Left lung (tissue), 4 donors: ENCODE measurements at regions not wholly inside any gene's neighbourhood (a gene's known extent, or its start where the extent isn't known, plus 50 kb on each side); places are given as distances from the start of the nearest gene placed in this dataset.

Experiments
- ATAC-seq: fragments of 200-7000 bp; cut with Tn5 transposase; one replicate; pipeline ENCODE4 v1.9.1; 2020; ENCODE audit warnings: moderate library complexity
- DNase-seq, 4 donors: peaks; one replicate each; pipeline ENCODE4 v3.0.0-alpha.2; 2013 to 2020
- H3K27ac ChIP-seq, 2 donors: fragments of 200-600 bp; sonication (generic) in 1 of 2; one replicate each; pipeline versions ENCODE4 v1.5.0 to v1.8.0; 2020 to 2021
- H3K27me3 ChIP-seq, 2 donors: fragments of 200-600 bp; sonication (generic) in 1 of 2; one replicate each; pipeline versions ENCODE4 v1.5.0 to v1.8.0; 2020 to 2021
- H3K36me3 ChIP-seq, 2 donors: fragments of 200-600 bp; sonication (generic) in 1 of 2; one replicate each; pipeline versions ENCODE4 v1.5.0 to v1.8.0; 2020 to 2021
- H3K4me1 ChIP-seq, 2 donors: fragments of 200-600 bp; one replicate each; pipeline ENCODE4 v1.8.0; 2021
- H3K4me3 ChIP-seq, 2 donors: fragments of 200-600 bp; sonication (generic) in 1 of 2; one replicate each; pipeline versions ENCODE4 v1.5.0 to v1.8.0; 2020 to 2021; ENCODE audit warnings: mild to moderate bottlenecking in 1 of 2
- H3K9me3 ChIP-seq, 2 donors: fragments of 200-600 bp; sonication (generic) in 1 of 2; one replicate each; pipeline versions ENCODE4 v1.5.0 to v1.8.0; 2020 to 2021
- intact Hi-C, 2 donors: fragments of 100-400 bp; cut with DNase I; formaldehyde crosslinking; loops; one replicate each; pipeline versions ENCODE4 v1.11.2 to v1.14.2; 2022
- TF ChIP-seq, protein P1 (sequence below), 2 donors: fragments of 200-600 bp; sonication (generic) in 1 of 2; IDR thresholded peaks; one replicate each; pipeline versions ENCODE4 v1.5.0 to v1.8.0; 2021; ENCODE audit warnings: antibody characterized with exemption in 2 of 2
- donor health status: DM: no; HTN: yes; CAD: no.
- donor health status: DM: no; HTN: no; CAD: no.

DNA sequence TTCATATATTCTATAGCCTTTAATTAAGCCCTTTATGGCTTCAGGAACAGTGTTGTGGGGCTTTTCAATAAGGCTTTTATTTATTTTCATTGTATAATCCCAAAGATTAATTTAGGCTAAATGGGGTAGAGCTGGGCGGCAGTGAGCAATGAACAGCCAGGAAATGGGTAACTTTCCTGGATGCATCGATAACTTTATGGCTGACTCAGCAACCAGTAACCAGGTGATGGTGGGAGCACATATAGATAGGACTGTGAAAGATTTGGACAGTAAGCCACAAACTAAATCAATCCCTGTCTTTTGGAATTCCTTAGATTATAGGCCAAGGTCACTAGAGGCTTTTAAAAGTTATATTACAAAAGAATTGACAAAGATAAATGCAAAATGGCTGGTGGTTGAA lies 1260.6 kb upstream of the CELF4 start:
- DNase-seq (no peak), ATAC-seq (no peak)
- H3K4me3 ChIP-seq: no peak overlapping the region
- no peaks in the 10 kb centered on the region for H3K27me3 ChIP-seq
- no peaks in the 10 kb centered on the region for H3K36me3 ChIP-seq
- H3K27ac ChIP-seq: no peak overlapping the region
- TF ChIP-seq, protein P1, sequence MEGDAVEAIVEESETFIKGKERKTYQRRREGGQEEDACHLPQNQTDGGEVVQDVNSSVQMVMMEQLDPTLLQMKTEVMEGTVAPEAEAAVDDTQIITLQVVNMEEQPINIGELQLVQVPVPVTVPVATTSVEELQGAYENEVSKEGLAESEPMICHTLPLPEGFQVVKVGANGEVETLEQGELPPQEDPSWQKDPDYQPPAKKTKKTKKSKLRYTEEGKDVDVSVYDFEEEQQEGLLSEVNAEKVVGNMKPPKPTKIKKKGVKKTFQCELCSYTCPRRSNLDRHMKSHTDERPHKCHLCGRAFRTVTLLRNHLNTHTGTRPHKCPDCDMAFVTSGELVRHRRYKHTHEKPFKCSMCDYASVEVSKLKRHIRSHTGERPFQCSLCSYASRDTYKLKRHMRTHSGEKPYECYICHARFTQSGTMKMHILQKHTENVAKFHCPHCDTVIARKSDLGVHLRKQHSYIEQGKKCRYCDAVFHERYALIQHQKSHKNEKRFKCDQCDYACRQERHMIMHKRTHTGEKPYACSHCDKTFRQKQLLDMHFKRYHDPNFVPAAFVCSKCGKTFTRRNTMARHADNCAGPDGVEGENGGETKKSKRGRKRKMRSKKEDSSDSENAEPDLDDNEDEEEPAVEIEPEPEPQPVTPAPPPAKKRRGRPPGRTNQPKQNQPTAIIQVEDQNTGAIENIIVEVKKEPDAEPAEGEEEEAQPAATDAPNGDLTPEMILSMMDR (IDR thresholded peaks at IDR 0.05): no peak
- intact Hi-C loops: no loop called here
- H3K9me3 ChIP-seq: no peaks in the 10 kb centered on the region
- no peaks in the 10 kb centered on the region for H3K4me1 ChIP-seq

DNA sequence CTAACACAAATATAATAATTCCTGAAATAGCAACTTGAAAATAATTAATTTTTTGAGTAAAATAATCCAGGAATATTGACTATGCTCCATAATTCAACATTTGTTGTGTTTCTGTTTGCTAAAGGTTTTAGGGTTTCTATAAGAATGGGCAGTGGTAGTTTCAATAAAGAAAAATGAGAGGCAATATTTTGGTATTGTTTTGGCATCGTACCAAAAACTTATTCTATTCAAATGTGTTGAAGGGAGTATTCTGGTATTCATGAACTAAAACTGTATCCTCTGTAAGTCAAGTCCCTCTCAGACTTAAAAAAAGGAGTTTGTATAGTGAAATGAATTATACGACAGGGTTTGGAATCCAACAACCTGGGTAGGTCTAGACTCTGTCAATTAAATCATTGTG lies 1245.6 kb upstream of the CELF4 start:
- no peaks in the 10 kb centered on the region for H3K4me1 ChIP-seq
- ATAC-seq (no peak), DNase-seq (no peak)
- no peaks in the 10 kb centered on the region for H3K27me3 ChIP-seq
- H3K4me3 ChIP-seq: no peak overlapping the region
- TF ChIP-seq, protein P1 (IDR thresholded peaks at IDR 0.05): no peak
- no peaks in the 10 kb centered on the region for H3K36me3 ChIP-seq
- intact Hi-C loops: no loop called here
- H3K9me3 ChIP-seq: no peaks in the 10 kb centered on the region
- no peak overlapping the region for H3K27ac ChIP-seq

DNA sequence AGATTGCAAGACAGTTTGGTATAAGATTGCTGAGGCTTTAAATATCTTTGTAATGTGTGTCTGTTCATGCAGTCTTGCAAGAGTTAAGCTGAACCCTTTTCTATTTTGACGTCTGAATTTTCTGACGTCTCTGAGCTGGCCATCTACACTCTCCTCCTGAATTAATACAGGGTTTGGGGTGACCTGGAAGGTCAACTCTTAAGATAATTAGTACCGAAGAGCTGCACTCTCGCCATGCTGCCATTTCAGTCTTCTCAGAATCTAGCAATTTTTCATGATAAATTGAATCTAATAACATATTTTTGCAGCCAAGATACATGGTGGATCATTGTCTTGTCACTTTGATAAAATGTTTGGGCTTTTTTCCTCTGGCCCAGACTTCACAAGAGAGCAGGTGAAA lies 1245.2 kb upstream of the CELF4 start:
- no peaks in the 10 kb centered on the region for H3K36me3 ChIP-seq
- H3K4me3 ChIP-seq: no peak overlapping the region
- intact Hi-C loops: no loop called here
- DNase-seq (no peak), ATAC-seq (no peak)
- H3K9me3 ChIP-seq: no peaks in the 10 kb centered on the region
- no peaks in the 10 kb centered on the region for H3K27me3 ChIP-seq
- no peaks in the 10 kb centered on the region for H3K4me1 ChIP-seq
- H3K27ac ChIP-seq: no peak overlapping the region
- TF ChIP-seq, protein P1 (IDR thresholded peaks at IDR 0.05): no peak

DNA sequence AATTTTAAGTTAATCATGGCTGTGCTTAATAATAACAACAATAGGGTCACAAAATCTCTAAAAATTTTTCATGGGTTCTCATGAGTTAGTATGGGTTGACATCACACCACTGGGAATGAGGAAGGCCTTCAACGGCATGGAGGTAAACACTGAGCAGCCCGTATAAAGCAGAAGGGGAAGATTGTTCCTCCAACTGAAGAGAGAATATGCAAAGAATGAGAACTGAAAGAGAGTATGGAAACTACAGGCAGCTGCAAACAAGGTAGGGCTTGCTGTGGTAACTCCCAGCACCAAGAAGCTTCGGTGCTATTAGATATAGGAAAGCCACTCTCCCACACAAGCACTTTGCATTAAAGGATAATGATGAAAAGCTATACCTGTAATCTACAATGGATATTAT lies 1242.3 kb upstream of the CELF4 start:
- H3K4me3 ChIP-seq: no peak overlapping the region
- intact Hi-C loops: no loop called here

DNA sequence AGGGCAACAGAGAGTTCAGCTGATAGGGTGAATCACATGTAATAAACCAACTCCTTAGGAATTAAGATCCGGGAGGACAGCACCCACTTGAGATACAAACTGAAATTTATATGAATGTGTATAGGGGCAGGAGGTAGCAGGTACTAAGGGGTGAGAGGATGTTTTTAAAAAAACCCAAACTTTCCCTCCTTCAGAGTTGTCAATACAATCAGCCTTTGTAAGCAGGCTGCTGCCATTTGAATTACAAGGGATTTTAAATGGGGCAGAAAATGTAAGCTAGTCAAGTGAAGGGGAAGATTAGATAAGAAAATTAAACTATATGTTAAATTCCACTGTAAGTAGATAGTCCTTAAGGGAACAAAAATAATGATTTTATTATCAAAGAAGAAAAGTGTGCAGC lies 1239.7 kb upstream of the CELF4 start:
- TF ChIP-seq, protein P1 (IDR thresholded peaks at IDR 0.05): no peak
- no peaks in the 10 kb centered on the region for H3K4me1 ChIP-seq
- DNase-seq (no peak), ATAC-seq (no peak)
- no peak overlapping the region for H3K4me3 ChIP-seq
- no peaks in the 10 kb centered on the region for H3K36me3 ChIP-seq
- intact Hi-C loops: no loop called here
- no peaks in the 10 kb centered on the region for H3K27me3 ChIP-seq
- H3K27ac ChIP-seq: no peak overlapping the region
- peaks cover 0 to 2% of the 10 kb centered on the region in 2 donors for H3K9me3 ChIP-seq

More for the DNA sequence above, 1242.3 kb upstream of the CELF4 start:
- DNase-seq: no peak
- TF ChIP-seq, protein P1 (IDR thresholded peaks at IDR 0.05): no peak
- H3K9me3 ChIP-seq: no peaks in the 10 kb centered on the region
- no peaks in the 10 kb centered on the region for H3K4me1 ChIP-seq
- H3K27me3 ChIP-seq: no peaks in the 10 kb centered on the region
- H3K27ac ChIP-seq: no peak overlapping the region
- no peak for ATAC-seq
- no peaks in the 10 kb centered on the region for H3K36me3 ChIP-seq
